ENCODE measurements at regions not wholly inside any gene's neighbourhood (a gene's known extent, or its start where the extent isn't known, plus 50 kb on each side); places are given as distances from the start of the nearest gene placed in this dataset.

- TF ChIP-seq, protein P1, sequence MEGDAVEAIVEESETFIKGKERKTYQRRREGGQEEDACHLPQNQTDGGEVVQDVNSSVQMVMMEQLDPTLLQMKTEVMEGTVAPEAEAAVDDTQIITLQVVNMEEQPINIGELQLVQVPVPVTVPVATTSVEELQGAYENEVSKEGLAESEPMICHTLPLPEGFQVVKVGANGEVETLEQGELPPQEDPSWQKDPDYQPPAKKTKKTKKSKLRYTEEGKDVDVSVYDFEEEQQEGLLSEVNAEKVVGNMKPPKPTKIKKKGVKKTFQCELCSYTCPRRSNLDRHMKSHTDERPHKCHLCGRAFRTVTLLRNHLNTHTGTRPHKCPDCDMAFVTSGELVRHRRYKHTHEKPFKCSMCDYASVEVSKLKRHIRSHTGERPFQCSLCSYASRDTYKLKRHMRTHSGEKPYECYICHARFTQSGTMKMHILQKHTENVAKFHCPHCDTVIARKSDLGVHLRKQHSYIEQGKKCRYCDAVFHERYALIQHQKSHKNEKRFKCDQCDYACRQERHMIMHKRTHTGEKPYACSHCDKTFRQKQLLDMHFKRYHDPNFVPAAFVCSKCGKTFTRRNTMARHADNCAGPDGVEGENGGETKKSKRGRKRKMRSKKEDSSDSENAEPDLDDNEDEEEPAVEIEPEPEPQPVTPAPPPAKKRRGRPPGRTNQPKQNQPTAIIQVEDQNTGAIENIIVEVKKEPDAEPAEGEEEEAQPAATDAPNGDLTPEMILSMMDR (IDR thresholded peaks at IDR 0.05), result no peak
- TF ChIP-seq POLR2A (IDR thresholded peaks at IDR 0.05), result no peak
- no peak for TF ChIP-seq POLR2AphosphoS5 (IDR thresholded peaks at IDR 0.05)
Observed at GRCh38 chr17:79509490-79509889, 101.4 kb downstream of the RBFOX3 start.

Measured in prostate gland (tissue), 2 donors.